ENCODE measurements at regions not wholly inside any gene's neighbourhood (a gene's known extent, or its start where the extent isn't known, plus 50 kb on each side); places are given as distances from the start of the nearest gene placed in this dataset.

DNA sequence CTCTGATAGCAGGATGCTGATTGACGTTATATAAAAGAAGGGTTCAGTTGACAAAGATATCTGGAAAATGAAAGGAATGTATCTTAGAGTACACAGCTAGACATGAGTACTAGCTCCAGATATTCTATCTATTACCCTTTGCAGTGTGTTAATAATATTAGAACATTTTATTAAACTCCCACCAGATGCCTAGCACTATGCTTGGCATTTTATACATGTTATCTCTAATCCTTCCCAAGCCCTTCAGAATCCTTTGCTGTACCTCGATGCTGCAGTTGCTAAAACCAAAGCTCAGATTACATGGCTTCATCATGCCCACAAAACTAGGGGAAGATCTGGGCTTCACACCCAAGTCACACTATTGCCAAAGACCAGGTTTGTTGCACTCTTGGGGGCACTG lies 350.1 kb upstream of the AZI2 start:
- no peaks in the 10 kb centered on the region; the same call in 1 of the 2 replicates for H3K79me2 ChIP-seq (replicated peaks; ENCODE audit: insufficient read depth)
- DNase-seq (ENCODE audit: low spot score) (no peak), ATAC-seq (no peak)
- H3K4me3 ChIP-seq = no peak overlapping the region
- peaks cover 4% of the 10 kb centered on the region for H3K4me1 ChIP-seq (ENCODE audit: insufficient read depth)
- no peaks in the 10 kb centered on the region for H3F3A ChIP-seq (replicated peaks; ENCODE audit: low read depth)
- no peak overlapping the region for H2AFZ ChIP-seq
- TF ChIP-seq, protein P1, sequence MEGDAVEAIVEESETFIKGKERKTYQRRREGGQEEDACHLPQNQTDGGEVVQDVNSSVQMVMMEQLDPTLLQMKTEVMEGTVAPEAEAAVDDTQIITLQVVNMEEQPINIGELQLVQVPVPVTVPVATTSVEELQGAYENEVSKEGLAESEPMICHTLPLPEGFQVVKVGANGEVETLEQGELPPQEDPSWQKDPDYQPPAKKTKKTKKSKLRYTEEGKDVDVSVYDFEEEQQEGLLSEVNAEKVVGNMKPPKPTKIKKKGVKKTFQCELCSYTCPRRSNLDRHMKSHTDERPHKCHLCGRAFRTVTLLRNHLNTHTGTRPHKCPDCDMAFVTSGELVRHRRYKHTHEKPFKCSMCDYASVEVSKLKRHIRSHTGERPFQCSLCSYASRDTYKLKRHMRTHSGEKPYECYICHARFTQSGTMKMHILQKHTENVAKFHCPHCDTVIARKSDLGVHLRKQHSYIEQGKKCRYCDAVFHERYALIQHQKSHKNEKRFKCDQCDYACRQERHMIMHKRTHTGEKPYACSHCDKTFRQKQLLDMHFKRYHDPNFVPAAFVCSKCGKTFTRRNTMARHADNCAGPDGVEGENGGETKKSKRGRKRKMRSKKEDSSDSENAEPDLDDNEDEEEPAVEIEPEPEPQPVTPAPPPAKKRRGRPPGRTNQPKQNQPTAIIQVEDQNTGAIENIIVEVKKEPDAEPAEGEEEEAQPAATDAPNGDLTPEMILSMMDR (conservative IDR thresholded peaks at IDR 0.05; ENCODE audit: low read depth in 2 of 2) = no peak
- TF ChIP-seq EZH2phosphoT487 (IDR thresholded peaks at IDR 0.05; ENCODE audit: unreplicated experiment) (no peak), JUNB (IDR thresholded peaks at IDR 0.05; ENCODE audit: unreplicated experiment) (no peak), POLR2AphosphoS5 (IDR thresholded peaks at IDR 0.05; ENCODE audit: low read depth) (no peak), EZH2 (IDR thresholded peaks at IDR 0.05; ENCODE audit: low read depth, unreplicated experiment) (no peak), ZNF331 (CRISPR knock-in tag; IDR thresholded peaks at IDR 0.05; ENCODE audit: low read depth) (no peak), ZNF114 (CRISPR knock-in tag; IDR thresholded peaks at IDR 0.05) (no peak)
- TF ChIP-seq, protein P2, sequence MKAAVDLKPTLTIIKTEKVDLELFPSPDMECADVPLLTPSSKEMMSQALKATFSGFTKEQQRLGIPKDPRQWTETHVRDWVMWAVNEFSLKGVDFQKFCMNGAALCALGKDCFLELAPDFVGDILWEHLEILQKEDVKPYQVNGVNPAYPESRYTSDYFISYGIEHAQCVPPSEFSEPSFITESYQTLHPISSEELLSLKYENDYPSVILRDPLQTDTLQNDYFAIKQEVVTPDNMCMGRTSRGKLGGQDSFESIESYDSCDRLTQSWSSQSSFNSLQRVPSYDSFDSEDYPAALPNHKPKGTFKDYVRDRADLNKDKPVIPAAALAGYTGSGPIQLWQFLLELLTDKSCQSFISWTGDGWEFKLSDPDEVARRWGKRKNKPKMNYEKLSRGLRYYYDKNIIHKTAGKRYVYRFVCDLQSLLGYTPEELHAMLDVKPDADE (IDR thresholded peaks at IDR 0.05) = no peak
- TF ChIP-seq, protein P3, sequence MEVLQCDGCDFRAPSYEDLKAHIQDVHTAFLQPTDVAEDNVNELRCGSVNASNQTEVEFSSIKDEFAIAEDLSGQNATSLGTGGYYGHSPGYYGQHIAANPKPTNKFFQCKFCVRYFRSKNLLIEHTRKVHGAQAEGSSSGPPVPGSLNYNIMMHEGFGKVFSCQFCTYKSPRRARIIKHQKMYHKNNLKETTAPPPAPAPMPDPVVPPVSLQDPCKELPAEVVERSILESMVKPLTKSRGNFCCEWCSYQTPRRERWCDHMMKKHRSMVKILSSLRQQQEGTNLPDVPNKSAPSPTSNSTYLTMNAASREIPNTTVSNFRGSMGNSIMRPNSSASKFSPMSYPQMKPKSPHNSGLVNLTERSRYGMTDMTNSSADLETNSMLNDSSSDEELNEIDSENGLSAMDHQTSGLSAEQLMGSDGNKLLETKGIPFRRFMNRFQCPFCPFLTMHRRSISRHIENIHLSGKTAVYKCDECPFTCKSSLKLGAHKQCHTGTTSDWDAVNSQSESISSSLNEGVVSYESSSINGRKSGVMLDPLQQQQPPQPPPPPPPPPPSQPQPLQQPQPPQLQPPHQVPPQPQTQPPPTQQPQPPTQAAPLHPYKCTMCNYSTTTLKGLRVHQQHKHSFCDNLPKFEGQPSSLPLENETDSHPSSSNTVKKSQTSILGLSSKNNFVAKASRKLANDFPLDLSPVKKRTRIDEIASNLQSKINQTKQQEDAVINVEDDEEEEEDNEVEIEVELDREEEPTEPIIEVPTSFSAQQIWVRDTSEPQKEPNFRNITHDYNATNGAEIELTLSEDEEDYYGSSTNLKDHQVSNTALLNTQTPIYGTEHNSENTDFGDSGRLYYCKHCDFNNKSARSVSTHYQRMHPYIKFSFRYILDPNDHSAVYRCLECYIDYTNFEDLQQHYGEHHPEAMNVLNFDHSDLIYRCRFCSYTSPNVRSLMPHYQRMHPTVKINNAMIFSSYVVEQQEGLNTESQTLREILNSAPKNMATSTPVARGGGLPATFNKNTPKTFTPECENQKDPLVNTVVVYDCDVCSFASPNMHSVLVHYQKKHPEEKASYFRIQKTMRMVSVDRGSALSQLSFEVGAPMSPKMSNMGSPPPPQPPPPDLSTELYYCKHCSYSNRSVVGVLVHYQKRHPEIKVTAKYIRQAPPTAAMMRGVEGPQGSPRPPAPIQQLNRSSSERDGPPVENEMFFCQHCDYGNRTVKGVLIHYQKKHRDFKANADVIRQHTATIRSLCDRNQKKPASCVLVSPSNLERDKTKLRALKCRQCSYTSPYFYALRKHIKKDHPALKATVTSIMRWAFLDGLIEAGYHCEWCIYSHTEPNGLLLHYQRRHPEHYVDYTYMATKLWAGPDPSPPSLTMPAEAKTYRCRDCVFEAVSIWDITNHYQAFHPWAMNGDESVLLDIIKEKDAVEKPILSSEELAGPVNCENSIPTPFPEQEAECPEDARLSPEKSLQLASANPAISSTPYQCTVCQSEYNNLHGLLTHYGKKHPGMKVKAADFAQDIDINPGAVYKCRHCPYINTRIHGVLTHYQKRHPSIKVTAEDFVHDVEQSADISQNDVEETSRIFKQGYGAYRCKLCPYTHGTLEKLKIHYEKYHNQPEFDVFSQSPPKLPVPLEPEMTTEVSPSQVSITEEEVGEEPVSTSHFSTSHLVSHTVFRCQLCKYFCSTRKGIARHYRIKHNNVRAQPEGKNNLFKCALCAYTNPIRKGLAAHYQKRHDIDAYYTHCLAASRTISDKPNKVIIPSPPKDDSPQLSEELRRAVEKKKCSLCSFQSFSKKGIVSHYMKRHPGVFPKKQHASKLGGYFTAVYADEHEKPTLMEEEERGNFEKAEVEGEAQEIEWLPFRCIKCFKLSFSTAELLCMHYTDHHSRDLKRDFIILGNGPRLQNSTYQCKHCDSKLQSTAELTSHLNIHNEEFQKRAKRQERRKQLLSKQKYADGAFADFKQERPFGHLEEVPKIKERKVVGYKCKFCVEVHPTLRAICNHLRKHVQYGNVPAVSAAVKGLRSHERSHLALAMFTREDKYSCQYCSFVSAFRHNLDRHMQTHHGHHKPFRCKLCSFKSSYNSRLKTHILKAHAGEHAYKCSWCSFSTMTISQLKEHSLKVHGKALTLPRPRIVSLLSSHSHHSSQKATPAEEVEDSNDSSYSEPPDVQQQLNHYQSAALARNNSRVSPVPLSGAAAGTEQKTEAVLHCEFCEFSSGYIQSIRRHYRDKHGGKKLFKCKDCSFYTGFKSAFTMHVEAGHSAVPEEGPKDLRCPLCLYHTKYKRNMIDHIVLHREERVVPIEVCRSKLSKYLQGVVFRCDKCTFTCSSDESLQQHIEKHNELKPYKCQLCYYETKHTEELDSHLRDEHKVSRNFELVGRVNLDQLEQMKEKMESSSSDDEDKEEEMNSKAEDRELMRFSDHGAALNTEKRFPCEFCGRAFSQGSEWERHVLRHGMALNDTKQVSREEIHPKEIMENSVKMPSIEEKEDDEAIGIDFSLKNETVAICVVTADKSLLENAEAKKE (CRISPR knock-in tag; IDR thresholded peaks at IDR 0.05) = no peak
- Mint-ChIP-seq H3K4me1 (peaks cover 14% of the 10 kb centered on the region), H3K36me3 (ENCODE audit: low read depth) (no peaks in the 10 kb centered on the region), H3K9me3 (no peaks in the 10 kb centered on the region), H3K27ac (no peak overlapping the region), H3K4me3 (no peak overlapping the region), H3K27me3 (ENCODE audit: insufficient read depth, low read depth, poor library complexity) (no peaks in the 10 kb centered on the region)
- H3K9me2 ChIP-seq (ENCODE audit: insufficient read depth) = no peaks in the 10 kb centered on the region; the same call in 1 of the 2 replicates
- no peak overlapping the region for H3K27ac ChIP-seq (ENCODE audit: low read depth)
- no peaks in the 10 kb centered on the region for H4K20me1 ChIP-seq (replicated peaks; ENCODE audit: insufficient read depth)
- no peak overlapping the region for H3K4me2 ChIP-seq
- H3K36me3 ChIP-seq (ENCODE audit: insufficient read depth) = no peaks in the 10 kb centered on the region
- no peaks in the 10 kb centered on the region for H3K27me3 ChIP-seq (ENCODE audit: insufficient read depth)
